Naive thymus-derived CD4-positive, alpha-beta T cell (primary cell): ENCODE measurements at regions not wholly inside any gene's neighbourhood (a gene's known extent, or its start where the extent isn't known, plus 50 kb on each side); places are given as distances from the start of the nearest gene placed in this dataset.
A peak's percentile ranks its signal among the peaks of the same experiment; 100 is the strongest.

Experiments
- ATAC-seq: fragments of 150-1000 bp; cut with Tn5 transposase; 2 replicates; pipeline ENCODE4 v1.10.0; 2021; ENCODE audit warnings: mild to moderate bottlenecking, moderate library complexity
- CTCF ChIA-PET: fragments of 350-600 bp; sonication (Branson Sonifier 250); formaldehyde crosslinking; loops from one replicate; lab custom pipeline; 2021; ENCODE audit warnings: antibody characterized with exemption; lab: Charles Lee
- POLR2A ChIA-PET: fragments of 350-600 bp; sonication (Branson Sonifier 250); formaldehyde crosslinking; loops from one replicate; lab custom pipeline; 2021; ENCODE audit warnings: antibody characterized with exemption, inconsistent platforms; lab: Charles Lee
- DNase-seq, 9 donors: peaks; one replicate each; pipeline versions ENCODE4 v3.0.0 to v3.0.0-alpha.2; 2020 to 2022; ENCODE audit warnings: mixed read lengths in 1 of 9
- H3K27ac ChIP-seq: one replicate; pipeline ENCODE4 v1.7.0; 2013; ENCODE audit warnings: mild to moderate bottlenecking, low read depth, low read length, moderate library complexity
- H3K27me3 ChIP-seq, 2 donors: one replicate each; pipeline ENCODE4 v1.7.0; 2013; ENCODE audit warnings: low read length in 2 of 2, mild to moderate bottlenecking in 2 of 2, moderate library complexity in 2 of 2; ENCODE audit not compliant: control insufficient read depth in 2 of 2, insufficient read depth in 2 of 2
- H3K36me3 ChIP-seq, 3 experiments: 1 replicate in 2 of 3; 2 replicates in 1 of 3; pipeline ENCODE4 v1.7.0; 2013; ENCODE audit warnings: low read length in 3 of 3, mild to moderate bottlenecking in 3 of 3, moderate library complexity in 1 of 3; ENCODE audit not compliant: insufficient read depth in 3 of 3, control insufficient read depth in 2 of 3
- H3K4me1 ChIP-seq, 2 donors: one replicate each; pipeline ENCODE4 v1.7.0; 2013; ENCODE audit warnings: low read length in 2 of 2, mild to moderate bottlenecking in 2 of 2, moderate library complexity in 1 of 2; ENCODE audit not compliant: control insufficient read depth in 2 of 2, insufficient read depth in 2 of 2
- H3K4me3 ChIP-seq: 2 replicates; pipeline ENCODE4 v1.7.0; 2013; ENCODE audit warnings: mild to moderate bottlenecking, low read length
- H3K9me3 ChIP-seq, 3 experiments: 1 replicate in 2 of 3; 2 replicates in 1 of 3; pipeline ENCODE4 v1.7.0; 2013; ENCODE audit warnings: low read length in 3 of 3; ENCODE audit not compliant: control insufficient read depth in 2 of 3
- H3K27ac Mint-ChIP-seq, 9 donors: one replicate each; pipeline ENCODE4 v1.8.0; 2020 to 2022; ENCODE audit warnings: mixed read lengths in 9 of 9, mild to moderate bottlenecking in 8 of 9, moderate library complexity in 5 of 9, inconsistent platforms in 2 of 9
- H3K27me3 Mint-ChIP-seq, 5 donors: one replicate each; pipeline ENCODE4 v1.8.0; 2021 to 2022; ENCODE audit warnings: mixed read lengths in 5 of 5, mild to moderate bottlenecking in 1 of 5
- H3K36me3 Mint-ChIP-seq, 5 donors: one replicate each; pipeline ENCODE4 v1.8.0; 2020 to 2022; ENCODE audit warnings: mixed read lengths in 5 of 5, mild to moderate bottlenecking in 3 of 5, inconsistent platforms in 1 of 5
- H3K4me1 Mint-ChIP-seq, 7 donors: one replicate each; pipeline ENCODE4 v1.8.0; 2020 to 2022; ENCODE audit warnings: mixed read lengths in 7 of 7, mild to moderate bottlenecking in 3 of 7, inconsistent platforms in 1 of 7
- H3K4me3 Mint-ChIP-seq, 10 donors: one replicate each; pipeline ENCODE4 v1.8.0; 2020 to 2022; ENCODE audit warnings: mild to moderate bottlenecking in 10 of 10, mixed read lengths in 10 of 10, moderate library complexity in 6 of 10, inconsistent platforms in 2 of 10
- H3K9me3 Mint-ChIP-seq, 11 donors: one replicate each; pipeline ENCODE4 v1.8.0; 2020 to 2022; ENCODE audit warnings: mixed read lengths in 11 of 11, mild to moderate bottlenecking in 4 of 11, inconsistent platforms in 1 of 11, moderate library complexity in 1 of 11
- intact Hi-C, 2 donors: fragments of 100-400 bp; cut with micrococcal nuclease; formaldehyde crosslinking; loops; one replicate each; pipeline ENCODE4 v1.15.1; 2023

GRCh38 chr2:194102546-194102945 lies 1554.5 kb upstream of the SLC39A10 start:
- DNase-seq (no peak), ATAC-seq (no peak)
- Mint-ChIP-seq H3K27ac (no peak overlapping the region), H3K4me1 (no peaks in the 10 kb centered on the region), H3K4me3 (no peak overlapping the region), H3K36me3 (no peaks in the 10 kb centered on the region), H3K9me3 (no peaks in the 10 kb centered on the region), H3K27me3 (no peaks in the 10 kb centered on the region)
- Histone ChIP-seq H3K4me3 (no peak overlapping the region), H3K36me3 (no peaks in the 10 kb centered on the region), H3K9me3 (no peaks in the 10 kb centered on the region), H3K27ac (no peak overlapping the region), H3K4me1 (no peaks in the 10 kb centered on the region), H3K27me3 (no peaks in the 10 kb centered on the region)
- CTCF ChIA-PET: no interaction called here
- POLR2A ChIA-PET: no interaction called here
- intact Hi-C loops: no loop called here

- Histone ChIP-seq H3K9me3 (no peaks in the 10 kb centered on the region), H3K4me3 (no peak overlapping the region), H3K27ac (no peak overlapping the region), H3K27me3 (no peaks in the 10 kb centered on the region), H3K4me1 (no peaks in the 10 kb centered on the region), H3K36me3 (no peaks in the 10 kb centered on the region)
- intact Hi-C loops: no loop called here
- Mint-ChIP-seq H3K9me3 (no peaks in the 10 kb centered on the region), H3K4me3 (no peak overlapping the region), H3K27ac (no peak overlapping the region), H3K4me1 (no peaks in the 10 kb centered on the region), H3K27me3 (no peaks in the 10 kb centered on the region), H3K36me3 (no peaks in the 10 kb centered on the region)
- DNase-seq (no peak), ATAC-seq (no peak)
- ChIA-PET POLR2A (no interaction called here), CTCF (no interaction called here)
Measured at GRCh38 chr2:194100201-194100600, 1556.8 kb upstream of the SLC39A10 start.

GRCh38 chr2:194096402-194096801 lies 1560.6 kb upstream of the SLC39A10 start:
- POLR2A ChIA-PET: no interaction called here
- Histone ChIP-seq H3K9me3 (no peaks in the 10 kb centered on the region), H3K4me1 (no peaks in the 10 kb centered on the region), H3K36me3 (no peaks in the 10 kb centered on the region), H3K27ac (no peak overlapping the region), H3K27me3 (no peaks in the 10 kb centered on the region), H3K4me3 (no peak overlapping the region)
- Mint-ChIP-seq H3K4me1 (no peaks in the 10 kb centered on the region), H3K36me3 (no peaks in the 10 kb centered on the region), H3K27ac (no peak overlapping the region), H3K4me3 (no peak overlapping the region), H3K9me3 (no peaks in the 10 kb centered on the region), H3K27me3 (no peaks in the 10 kb centered on the region)
- intact Hi-C loops: no loop called here
- no peak for ATAC-seq
- CTCF ChIA-PET: no interaction called here
- DNase-seq: no peak

GRCh38 chr2:194095359-194095758 lies 1561.7 kb upstream of the SLC39A10 start:
- no peak for DNase-seq
- POLR2A ChIA-PET: no interaction called here
- no peak overlapping the region for H3K27ac Mint-ChIP-seq
- Histone ChIP-seq H3K36me3 (no peaks in the 10 kb centered on the region), H3K4me1 (no peaks in the 10 kb centered on the region), H3K27me3 (no peaks in the 10 kb centered on the region), H3K4me3 (no peak overlapping the region), H3K9me3 (no peaks in the 10 kb centered on the region), H3K27ac (no peak overlapping the region)
- H3K9me3 Mint-ChIP-seq: no peaks in the 10 kb centered on the region
- ATAC-seq: no peak
- no peaks in the 10 kb centered on the region for H3K36me3 Mint-ChIP-seq
- no peaks in the 10 kb centered on the region for H3K4me1 Mint-ChIP-seq
- H3K4me3 Mint-ChIP-seq: no peak overlapping the region
- intact Hi-C loops: no loop called here
- H3K27me3 Mint-ChIP-seq: no peaks in the 10 kb centered on the region
- CTCF ChIA-PET: no interaction called here

- CTCF ChIA-PET: no interaction called here
- no peak for DNase-seq
- POLR2A ChIA-PET: no interaction called here
- intact Hi-C loops: no loop called here
- Histone ChIP-seq H3K27me3 (no peaks in the 10 kb centered on the region), H3K4me3 (no peak overlapping the region), H3K4me1 (no peaks in the 10 kb centered on the region), H3K9me3 (no peaks in the 10 kb centered on the region), H3K27ac (no peak overlapping the region), H3K36me3 (no peaks in the 10 kb centered on the region)
- H3K4me3 Mint-ChIP-seq: no peak overlapping the region
- H3K27ac Mint-ChIP-seq: no peak overlapping the region
- H3K4me1 Mint-ChIP-seq: no peaks in the 10 kb centered on the region
- ATAC-seq: peak; percentile 16
- H3K36me3 Mint-ChIP-seq: no peaks in the 10 kb centered on the region
- peaks cover 0 to 3% (median 0%) of the 10 kb centered on the region in 11 donors for H3K9me3 Mint-ChIP-seq
- no peaks in the 10 kb centered on the region for H3K27me3 Mint-ChIP-seq
Measured at GRCh38 chr2:194090251-194090905, 1566.6 kb upstream of the SLC39A10 start.

GRCh38 chr2:194087089-194087958 lies 1569.7 kb upstream of the SLC39A10 start:
- H3K27ac Mint-ChIP-seq: no peak overlapping the region
- POLR2A ChIA-PET: no interaction called here
- H3K27ac ChIP-seq: no peak overlapping the region
- H3K9me3 ChIP-seq: no peaks in the 10 kb centered on the region
- H3K36me3 ChIP-seq: no peaks in the 10 kb centered on the region
- no peak overlapping the region for H3K4me3 Mint-ChIP-seq
- H3K4me3 ChIP-seq: no peak overlapping the region
- peaks cover 0 to 3% (median 0%) of the 10 kb centered on the region in 11 donors for H3K9me3 Mint-ChIP-seq
- H3K27me3 Mint-ChIP-seq: no peaks in the 10 kb centered on the region
- CTCF ChIA-PET: interaction anchor here (0.6 kb wide), 1 partner anchor 17 kb away, joined by 3 read pairs; no protein-coding TSS in a partner anchor
- H3K27me3 ChIP-seq: no peaks in the 10 kb centered on the region
- H3K4me1 ChIP-seq: no peaks in the 10 kb centered on the region
- no peak for ATAC-seq
- no peak for DNase-seq
- no peaks in the 10 kb centered on the region for H3K4me1 Mint-ChIP-seq
- intact Hi-C loops: no loop called here
- no peaks in the 10 kb centered on the region for H3K36me3 Mint-ChIP-seq

- no peak overlapping the region for H3K27ac Mint-ChIP-seq
- ChIA-PET CTCF (no interaction called here), POLR2A (no interaction called here)
- DNase-seq: no peak
- no peak overlapping the region for H3K4me3 ChIP-seq
- no peak overlapping the region for H3K4me3 Mint-ChIP-seq
- no peaks in the 10 kb centered on the region for H3K36me3 ChIP-seq
- H3K36me3 Mint-ChIP-seq: no peaks in the 10 kb centered on the region
- H3K27me3 Mint-ChIP-seq: no peaks in the 10 kb centered on the region
- H3K4me1 Mint-ChIP-seq: no peaks in the 10 kb centered on the region
- H3K27me3 ChIP-seq: no peaks in the 10 kb centered on the region
- H3K27ac ChIP-seq: no peak overlapping the region
- no peaks in the 10 kb centered on the region for H3K9me3 ChIP-seq
- ATAC-seq: no peak
- intact Hi-C loops: no loop called here
- H3K9me3 Mint-ChIP-seq: peaks cover 0 to 3% (median 0%) of the 10 kb centered on the region in 11 donors
- no peaks in the 10 kb centered on the region for H3K4me1 ChIP-seq
Measured at GRCh38 chr2:194086129-194086528, 1570.9 kb upstream of the SLC39A10 start.
